ENCODE measurements at regions not wholly inside any gene's neighbourhood (a gene's known extent, or its start where the extent isn't known, plus 50 kb on each side); places are given as distances from the start of the nearest gene placed in this dataset.

DNA sequence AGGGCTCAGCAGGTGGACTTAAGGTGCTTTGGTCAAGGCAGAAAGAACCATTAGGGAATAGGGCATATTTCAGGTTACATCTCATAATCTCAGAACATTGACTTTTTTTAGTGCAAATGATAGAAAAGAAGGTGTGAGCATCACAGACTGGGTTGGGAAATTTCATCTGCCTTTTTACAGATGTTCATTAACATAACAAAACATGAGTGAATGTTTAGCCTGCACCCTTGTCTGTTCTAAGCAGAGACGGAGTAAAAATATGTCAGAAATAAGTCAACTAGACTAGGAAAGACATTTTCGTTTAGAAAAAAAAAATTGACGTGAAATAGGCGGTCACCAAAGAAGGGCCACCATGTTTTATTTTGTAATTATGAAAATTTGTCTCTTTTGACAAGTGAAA, 127.5 kb upstream of the CDH13 start:
- no peak for DNase-seq (ENCODE audit: low read depth)

DNA sequence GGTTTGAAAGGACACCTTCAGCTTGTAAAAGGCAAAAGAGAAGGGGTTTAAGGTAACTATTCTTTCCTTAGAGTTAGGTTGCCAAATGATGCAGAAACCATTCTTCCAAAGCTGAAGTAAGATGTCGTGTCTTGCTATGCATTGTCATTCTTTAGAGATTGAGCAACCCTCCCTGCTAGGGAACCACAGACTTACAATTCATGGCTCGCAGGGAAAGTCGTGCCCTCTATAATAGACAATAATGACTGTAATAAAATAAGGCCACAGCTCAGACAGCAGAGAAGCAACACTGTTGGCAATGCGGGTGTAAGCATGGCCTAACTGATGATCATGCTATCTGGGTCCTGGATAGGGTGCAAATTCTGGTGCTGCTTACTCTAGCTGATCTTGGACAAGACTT, 129.6 kb upstream of the CDH13 start:
- DNase-seq (ENCODE audit: low read depth): no peak

GRCh38 chr16:82488460-82488859, 138.3 kb upstream of the CDH13 start:
- DNase-seq (ENCODE audit: low read depth): no peak

- DNase-seq (ENCODE audit: low read depth): peak; percentile 19
These were observed 145.3 kb upstream of the CDH13 start for GRCh38 chr16:82481455-82481854.

GRCh38 chr16:82476786-82477185, 150.0 kb upstream of the CDH13 start:
- no peak for DNase-seq (ENCODE audit: low read depth)

GRCh38 chr16:82470620-82471152, 156.1 kb upstream of the CDH13 start:
- no peak for DNase-seq (ENCODE audit: low read depth)

- DNase-seq (ENCODE audit: low read depth): no peak
These were observed 156.8 kb upstream of the CDH13 start for GRCh38 chr16:82470016-82470415.

- DNase-seq (ENCODE audit: low read depth): no peak
These were observed 162.6 kb upstream of the CDH13 start for GRCh38 chr16:82464187-82464586.

- no peak for DNase-seq (ENCODE audit: low read depth)
These were observed 166.0 kb upstream of the CDH13 start for GRCh38 chr16:82460766-82461165.

DNA sequence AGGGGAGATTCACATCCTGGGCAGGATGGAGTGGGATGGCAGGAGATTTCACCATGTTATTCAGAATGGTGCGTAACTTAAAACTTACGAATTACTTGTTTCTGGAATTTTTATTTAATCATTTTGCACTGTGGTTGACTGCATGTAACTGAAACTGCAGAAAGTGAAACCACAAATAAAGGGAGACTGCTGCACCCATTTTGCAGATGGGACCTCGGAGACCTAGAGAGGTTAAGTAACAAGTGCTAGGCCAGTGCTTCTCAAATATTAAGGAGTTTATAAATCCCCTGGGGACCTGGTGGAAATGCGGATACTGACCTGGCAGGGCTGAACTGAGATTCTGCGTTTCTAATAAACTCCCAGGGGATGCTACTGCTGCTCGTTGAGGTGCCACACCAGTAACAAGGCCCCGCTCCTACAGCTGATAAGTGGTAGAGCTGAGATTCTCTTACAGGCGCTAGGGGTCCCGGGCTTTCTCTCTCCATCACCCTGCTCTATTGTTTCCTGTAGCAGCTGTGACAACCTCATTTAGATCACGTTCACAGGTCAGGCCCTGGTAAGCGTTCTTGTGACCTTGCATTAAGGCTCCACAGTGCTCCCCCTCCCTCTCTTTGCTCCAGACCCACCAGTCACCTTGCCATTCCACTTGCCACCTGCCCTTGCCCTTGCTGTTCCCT, 167.1 kb upstream of the CDH13 start:
- no peak for DNase-seq (ENCODE audit: low read depth)

DNA sequence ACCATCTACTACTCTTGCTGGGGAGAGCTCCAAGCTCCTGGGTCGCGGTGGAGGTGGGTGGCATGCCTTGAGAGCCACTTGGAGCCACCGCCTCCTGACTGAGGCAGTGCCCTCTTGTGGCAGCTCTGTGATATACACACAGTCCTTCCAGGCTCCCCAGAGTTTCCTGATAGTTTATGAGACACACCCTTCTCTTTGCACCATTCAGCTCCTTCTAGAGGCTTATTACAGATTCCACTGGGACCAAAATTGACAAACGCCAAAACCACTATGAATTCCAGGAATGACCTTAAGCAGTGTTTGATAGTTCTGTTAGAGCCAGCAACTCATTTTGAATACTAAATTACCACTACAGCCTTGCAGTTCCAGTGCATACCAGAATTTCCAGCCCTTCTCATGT, 170.1 kb upstream of the CDH13 start:
- DNase-seq (ENCODE audit: low read depth): peak; percentile 55

DNA sequence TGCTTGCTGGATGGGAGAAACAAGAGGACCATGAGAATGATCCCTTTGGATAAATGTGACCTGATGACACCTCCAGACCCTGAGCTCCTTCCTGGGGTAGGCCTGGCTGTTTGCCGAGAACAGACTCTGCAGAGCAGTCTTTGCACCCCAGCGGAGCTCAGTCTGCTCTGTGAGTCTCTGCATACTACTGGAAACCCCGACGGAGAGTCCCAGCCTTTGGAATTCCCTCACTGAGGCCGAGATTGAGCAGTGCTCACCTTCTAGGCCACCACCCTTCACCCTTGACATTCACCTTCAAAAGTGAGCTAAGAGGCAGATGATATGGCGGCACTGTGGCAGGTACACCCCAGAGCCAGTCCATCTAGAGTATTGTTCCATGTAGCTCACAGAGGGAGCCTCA, 172.2 kb upstream of the CDH13 start:
- no peak for DNase-seq (ENCODE audit: low read depth)

GRCh38 chr16:82454152-82454551, 172.6 kb upstream of the CDH13 start:
- no peak for DNase-seq (ENCODE audit: low read depth)

GRCh38 chr16:82452004-82452756, 174.6 kb upstream of the CDH13 start:
- DNase-seq (ENCODE audit: low read depth): no peak

DNA sequence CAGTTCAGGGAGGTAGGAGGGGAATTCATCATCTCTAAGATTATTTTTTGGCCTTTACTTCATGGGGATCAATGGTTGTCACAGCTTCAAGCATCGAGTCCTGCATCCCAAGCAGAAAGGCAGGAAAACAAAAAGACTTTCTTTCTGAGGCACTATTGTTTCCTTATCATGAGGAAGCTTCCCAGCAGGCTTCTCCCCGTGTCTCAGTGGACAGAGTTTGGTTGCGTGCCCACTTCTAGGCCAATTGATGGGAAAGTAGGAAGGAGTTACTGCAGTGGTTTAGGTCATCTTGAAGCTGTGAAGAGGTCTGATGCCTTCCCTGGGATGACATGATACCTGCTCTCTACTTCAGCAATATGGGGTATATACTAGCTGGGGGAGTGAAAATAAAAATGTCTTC, 175.3 kb upstream of the CDH13 start:
- DNase-seq (ENCODE audit: low read depth): no peak

DNA sequence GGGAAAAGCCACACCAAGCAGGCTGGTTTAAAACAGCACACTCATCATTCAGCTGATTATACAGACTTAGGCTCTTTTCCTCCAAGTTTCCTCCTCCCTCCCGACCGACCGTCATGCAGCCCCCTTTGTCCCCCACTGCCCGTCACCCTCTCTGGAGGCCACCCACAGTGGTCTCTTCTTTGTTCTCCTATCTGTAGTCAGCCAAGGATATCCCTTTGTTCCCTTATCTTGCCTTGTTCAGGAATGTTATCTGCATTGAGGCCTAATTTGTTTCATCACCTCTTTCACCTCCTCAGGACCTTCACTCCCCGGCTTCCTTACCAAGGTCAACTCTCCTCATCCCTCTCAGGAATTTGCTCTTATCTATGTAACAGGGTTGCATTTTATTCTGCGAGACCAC, 186.4 kb upstream of the CDH13 start:
- no peak for DNase-seq (ENCODE audit: low read depth)

DNA sequence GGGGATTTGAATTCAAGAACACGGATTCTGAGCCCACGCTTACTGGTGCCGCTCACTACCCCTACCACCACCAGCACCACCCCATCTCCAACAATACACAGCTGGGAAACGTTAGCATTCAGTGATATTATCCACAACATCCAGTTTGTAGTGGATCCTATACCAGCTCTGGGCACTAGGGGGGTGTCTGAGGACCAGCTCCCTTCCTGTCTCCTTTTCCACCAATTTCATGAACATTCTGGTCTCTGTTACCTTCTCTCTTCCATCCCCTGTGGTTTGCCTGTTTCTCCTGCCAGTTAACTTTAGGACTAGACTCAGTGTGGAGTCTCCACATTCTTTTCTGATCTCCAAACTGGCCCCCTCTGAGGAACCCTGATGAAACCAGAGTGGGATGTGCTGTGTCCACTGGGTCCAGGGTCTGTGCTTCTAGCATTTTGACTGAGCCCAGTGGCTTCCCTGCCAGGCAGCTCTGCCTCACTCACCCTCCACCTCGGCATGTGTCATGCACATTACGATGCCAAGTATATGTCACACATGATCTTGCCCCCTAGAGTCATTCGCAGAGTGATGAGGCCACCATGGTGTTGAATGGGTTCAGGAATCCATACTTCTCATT, 187.0 kb upstream of the CDH13 start:
- DNase-seq (ENCODE audit: low read depth): peak; percentile 13

DNA sequence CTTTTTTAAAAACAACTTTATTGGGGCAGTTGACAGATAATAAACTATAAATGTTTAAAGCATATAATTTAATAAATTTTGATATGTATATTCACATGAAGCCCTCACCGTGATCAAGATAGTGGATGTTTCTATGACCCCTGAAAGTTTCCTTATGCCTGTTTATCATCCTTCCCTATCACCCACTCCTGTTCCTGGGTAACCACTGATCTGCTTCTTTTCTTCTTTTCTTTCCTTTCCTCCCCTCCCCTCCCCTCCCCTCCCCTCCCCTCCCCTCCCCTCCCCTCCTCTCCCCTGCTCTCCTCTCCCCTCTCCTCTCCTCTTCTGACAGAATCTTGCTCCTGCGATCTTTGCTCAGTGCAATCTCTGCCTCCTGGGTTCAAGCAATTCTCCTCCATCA, 193.7 kb upstream of the CDH13 start:
- no peak for DNase-seq (ENCODE audit: low read depth)

GRCh38 chr16:82432261-82432660, 194.5 kb upstream of the CDH13 start:
- no peak for DNase-seq (ENCODE audit: low read depth)

- peak; percentile 15 for DNase-seq (ENCODE audit: low read depth)
These were observed 201.1 kb upstream of the CDH13 start for GRCh38 chr16:82425661-82426060.

DNA sequence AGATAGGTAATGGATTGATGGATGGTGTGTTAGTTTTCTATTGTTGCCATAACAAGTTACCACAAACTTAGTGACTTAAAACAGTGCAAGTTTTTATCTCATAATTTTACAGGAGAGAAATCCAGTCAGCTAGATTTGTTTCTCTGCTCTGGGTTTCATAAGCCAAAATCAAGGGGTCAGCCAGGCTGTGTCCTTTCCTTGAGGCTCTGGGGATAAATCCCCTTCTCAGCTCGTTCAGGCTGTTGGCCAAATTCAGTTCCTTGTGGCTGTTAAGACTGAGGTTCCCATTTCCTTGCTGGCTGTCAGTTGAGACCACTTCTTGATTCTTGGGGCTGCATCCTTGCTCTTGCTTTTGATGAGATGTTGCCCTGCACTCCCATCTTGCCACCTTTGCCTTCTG, 204.9 kb upstream of the CDH13 start:
- DNase-seq (ENCODE audit: low read depth): no peak

DNA sequence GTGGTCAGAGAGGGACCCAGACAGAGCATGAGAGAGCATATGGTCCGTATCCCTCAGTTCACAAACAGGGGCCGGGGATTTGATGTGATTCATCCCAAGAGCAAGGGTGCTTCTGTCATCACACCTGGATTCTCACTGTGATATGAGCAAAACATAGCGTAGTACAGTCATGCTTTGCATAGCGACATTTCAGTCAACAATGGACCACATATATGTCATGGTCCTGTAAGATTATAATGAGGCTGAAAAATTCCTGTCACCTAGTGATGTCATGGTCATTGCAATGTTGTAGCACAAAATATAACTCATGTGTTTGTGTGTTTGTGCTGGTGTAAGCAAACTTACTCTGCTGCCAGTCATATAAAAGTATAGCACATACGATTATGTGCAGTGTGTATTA, 207.4 kb upstream of the CDH13 start:
- no peak for DNase-seq (ENCODE audit: low read depth)

DNA sequence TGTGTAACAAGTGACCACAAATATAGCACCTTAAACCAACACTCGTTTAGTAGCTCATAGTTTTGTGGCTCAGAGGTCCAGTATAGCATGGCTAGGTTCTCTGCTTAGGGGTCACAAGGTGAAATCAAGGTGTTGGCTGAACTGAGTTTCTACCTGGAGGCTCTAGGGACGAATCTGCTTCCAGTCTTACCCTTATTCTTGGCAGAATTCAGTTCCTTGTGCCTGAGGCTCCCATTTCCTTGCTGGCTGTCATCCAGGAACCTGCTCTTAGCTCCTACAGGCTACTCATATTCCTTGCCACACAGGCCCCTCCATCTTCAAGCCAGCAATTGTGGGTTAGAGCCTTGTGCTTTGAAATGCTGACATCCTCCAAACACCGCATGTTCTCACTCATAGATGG, 212.3 kb upstream of the CDH13 start:
- no peak for DNase-seq (ENCODE audit: low read depth)

Measured in RPMI7951 (cell line).